ENCODE measurements at regions not wholly inside any gene's neighbourhood (a gene's known extent, or its start where the extent isn't known, plus 50 kb on each side); places are given as distances from the start of the nearest gene placed in this dataset.

GRCh38 chr14:101475456-101476257 lies 85.6 kb upstream of the DIO3 start:
- DNase-seq = no peak

GRCh38 chr14:101476258-101476915 lies 84.9 kb upstream of the DIO3 start:
- no peak for DNase-seq

- DNase-seq = no peak
These were observed 84.3 kb upstream of the DIO3 start for GRCh38 chr14:101476916-101477553.

GRCh38 chr14:101477648-101478047 lies 83.6 kb upstream of the DIO3 start:
- DNase-seq = no peak

GRCh38 chr14:101478096-101478495 lies 83.2 kb upstream of the DIO3 start:
- DNase-seq = no peak

- DNase-seq = no peak
These were observed 82.4 kb upstream of the DIO3 start for GRCh38 chr14:101478796-101479410.

GRCh38 chr14:101480022-101480746 lies 81.1 kb upstream of the DIO3 start:
- DNase-seq = no peak

- no peak for DNase-seq
These were observed 80.4 kb upstream of the DIO3 start for GRCh38 chr14:101480747-101481530.

- DNase-seq = no peak
These were observed 79.7 kb upstream of the DIO3 start for GRCh38 chr14:101481557-101481956.

- DNase-seq = no peak
These were observed 79.2 kb upstream of the DIO3 start for GRCh38 chr14:101482066-101482465.

- no peak for DNase-seq
These were observed 77.5 kb upstream of the DIO3 start for GRCh38 chr14:101483829-101484228.

- DNase-seq = no peak
These were observed 72.1 kb upstream of the DIO3 start for GRCh38 chr14:101489092-101489760.

GRCh38 chr14:101490771-101491170 lies 70.5 kb upstream of the DIO3 start:
- no peak for DNase-seq

GRCh38 chr14:101491841-101492240 lies 69.5 kb upstream of the DIO3 start:
- DNase-seq = no peak

- no peak for DNase-seq
These were observed 68.6 kb upstream of the DIO3 start for GRCh38 chr14:101492716-101493115.

- DNase-seq = no peak
These were observed 66.5 kb upstream of the DIO3 start for GRCh38 chr14:101494826-101495225.

- DNase-seq = no peak
These were observed 66.0 kb upstream of the DIO3 start for GRCh38 chr14:101495284-101495683.

GRCh38 chr14:101495827-101496775 lies 65.2 kb upstream of the DIO3 start:
- no peak for DNase-seq

- no peak for DNase-seq
These were observed 64.3 kb upstream of the DIO3 start for GRCh38 chr14:101496776-101497683.

Measured in central memory CD4-positive, alpha-beta T cell (primary cell).